RWPE2 (cell line): ENCODE measurements at regions not wholly inside any gene's neighbourhood (a gene's known extent, or its start where the extent isn't known, plus 50 kb on each side); places are given as distances from the start of the nearest gene placed in this dataset.

Experiments
- ATAC-seq: fragments of 200-7000 bp; cut with Tn5 transposase; 3 replicates; pipeline ENCODE4 v1.9.1; 2021; ENCODE audit warnings: low read depth
- DNase-seq: peaks from one replicate; pipeline ENCODE4 v3.0.0-alpha.2; 2020; ENCODE audit warnings: low spot score
- H3K27ac ChIP-seq: fragments of 450-650 bp; 2 replicates; pipeline ENCODE4 v1.5.1; 2017; ENCODE audit warnings: mild to moderate bottlenecking; ENCODE audit not compliant: poor library complexity, severe bottlenecking
- H3K27me3 ChIP-seq: fragments of 250-450 bp; sonication (Bioruptor Pico); 2 replicates; pipeline ENCODE4 v1.5.1; 2021; ENCODE audit warnings: mild to moderate bottlenecking, moderate library complexity; ENCODE audit not compliant: insufficient read depth, poor library complexity, severe bottlenecking
- H3K36me3 ChIP-seq: fragments of 250-450 bp; sonication (Bioruptor Pico); 2 replicates; pipeline ENCODE4 v1.5.1; 2020; ENCODE audit warnings: low read depth, mild to moderate bottlenecking, moderate library complexity
- H3K4me1 ChIP-seq: fragments of 250-450 bp; sonication (Bioruptor Pico); 2 replicates; pipeline ENCODE4 v1.5.1; 2021; ENCODE audit warnings: mild to moderate bottlenecking, moderate library complexity; ENCODE audit not compliant: insufficient read depth, poor library complexity, severe bottlenecking
- H3K4me3 ChIP-seq: fragments of 250-450 bp; sonication (Bioruptor Pico); 2 replicates; pipeline ENCODE4 v1.5.1; 2021; ENCODE audit warnings: mild to moderate bottlenecking, moderate library complexity; ENCODE audit not compliant: severe bottlenecking
- H3K9me3 ChIP-seq: fragments of 250-450 bp; sonication (Bioruptor Pico); 2 replicates; pipeline ENCODE4 v1.5.1; 2021; ENCODE audit warnings: mild to moderate bottlenecking, moderate library complexity; ENCODE audit not compliant: severe bottlenecking
- CTCF ChIP-seq: fragments of 450-650 bp; IDR thresholded peaks from one replicate; pipeline ENCODE4 v1.5.1; 2017; ENCODE audit warnings: mild to moderate bottlenecking, moderate library complexity; ENCODE audit not compliant: poor library complexity, severe bottlenecking

- Histone ChIP-seq H3K27me3 (no peaks in the 10 kb centered on the region), H3K4me3 (no peak overlapping the region), H3K27ac (no peak overlapping the region), H3K36me3 (no peaks in the 10 kb centered on the region), H3K4me1 (no peaks in the 10 kb centered on the region), H3K9me3 (no peaks in the 10 kb centered on the region)
- DNase-seq (no peak), ATAC-seq (no peak)
- TF ChIP-seq CTCF, result no peak
Observed at GRCh38 chr11:109480251-109480650, 58.3 kb downstream of the C11orf87 start.

- H3K36me3 ChIP-seq, result no peaks in the 10 kb centered on the region
- H3K4me1 ChIP-seq, result no peaks in the 10 kb centered on the region
- H3K4me3 ChIP-seq, result no peak overlapping the region
- no peak for ATAC-seq
- H3K9me3 ChIP-seq, result no peaks in the 10 kb centered on the region
- no peak for DNase-seq
- no peak overlapping the region for H3K27ac ChIP-seq
- H3K27me3 ChIP-seq, result no peaks in the 10 kb centered on the region
- no peak for TF ChIP-seq CTCF
Observed at GRCh38 chr11:109486129-109486528, 64.1 kb downstream of the C11orf87 start.

DNA sequence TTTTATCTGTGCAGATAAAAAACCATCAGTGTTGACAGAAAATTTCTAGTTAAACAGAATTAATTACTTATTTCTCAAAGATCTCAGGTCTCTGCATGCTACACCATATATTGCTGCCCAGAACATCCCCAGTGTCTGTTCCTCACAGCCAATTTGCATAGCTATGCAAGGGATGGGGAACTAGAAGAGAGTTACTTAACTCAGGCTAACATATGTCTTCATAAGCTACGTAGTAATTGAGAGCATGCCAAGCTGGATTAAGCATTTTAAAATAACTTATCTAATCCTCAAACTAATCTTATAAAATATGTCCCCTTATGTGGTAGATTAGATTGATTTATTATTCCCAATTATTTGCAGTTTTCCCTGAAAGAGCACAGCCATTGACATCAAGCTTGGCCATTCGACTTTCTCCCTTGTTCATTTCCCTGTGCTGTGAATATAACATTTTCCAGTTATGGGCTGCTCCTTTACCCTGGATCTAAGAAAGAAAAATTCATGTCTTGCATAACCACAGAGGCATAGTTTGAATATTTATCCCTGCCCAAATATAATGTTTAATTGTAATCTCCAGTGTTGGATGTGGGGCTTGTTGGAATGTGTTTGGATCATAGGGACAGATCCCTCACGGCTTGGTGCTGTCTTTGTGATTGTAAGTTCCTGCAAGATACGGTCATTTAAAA is 69.1 kb downstream of the C11orf87 start:
- Histone ChIP-seq H3K9me3 (no peaks in the 10 kb centered on the region), H3K4me3 (no peak overlapping the region), H3K4me1 (no peaks in the 10 kb centered on the region), H3K36me3 (no peaks in the 10 kb centered on the region), H3K27ac (no peak overlapping the region), H3K27me3 (no peaks in the 10 kb centered on the region)
- no peak for TF ChIP-seq CTCF
- DNase-seq, result no peak
- ATAC-seq, result no peak

DNA sequence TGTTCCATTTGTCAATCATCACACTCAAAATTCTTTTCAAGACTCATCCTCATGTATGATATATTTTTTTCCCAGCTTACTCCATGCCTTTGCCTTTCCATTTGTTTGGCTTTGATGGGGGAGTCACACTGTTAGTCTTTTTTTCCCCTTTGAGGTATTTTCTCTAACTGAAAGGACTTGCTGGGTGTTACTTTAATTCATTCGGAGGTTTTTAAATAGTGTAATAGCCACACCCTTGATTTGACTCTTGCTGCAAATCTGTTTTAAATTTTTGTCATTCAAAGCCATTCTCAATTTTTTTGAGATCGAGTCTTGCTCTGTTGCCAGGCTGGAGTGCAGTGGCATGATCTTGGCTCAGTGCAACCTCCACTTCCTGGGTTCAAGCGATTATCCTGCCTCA is 84.1 kb downstream of the C11orf87 start:
- Histone ChIP-seq H3K36me3 (no peaks in the 10 kb centered on the region), H3K4me1 (no peaks in the 10 kb centered on the region), H3K27ac (no peak overlapping the region), H3K4me3 (no peak overlapping the region), H3K9me3 (no peaks in the 10 kb centered on the region), H3K27me3 (no peaks in the 10 kb centered on the region)
- TF ChIP-seq CTCF, result no peak
- no peak for DNase-seq
- ATAC-seq, result no peak

DNA sequence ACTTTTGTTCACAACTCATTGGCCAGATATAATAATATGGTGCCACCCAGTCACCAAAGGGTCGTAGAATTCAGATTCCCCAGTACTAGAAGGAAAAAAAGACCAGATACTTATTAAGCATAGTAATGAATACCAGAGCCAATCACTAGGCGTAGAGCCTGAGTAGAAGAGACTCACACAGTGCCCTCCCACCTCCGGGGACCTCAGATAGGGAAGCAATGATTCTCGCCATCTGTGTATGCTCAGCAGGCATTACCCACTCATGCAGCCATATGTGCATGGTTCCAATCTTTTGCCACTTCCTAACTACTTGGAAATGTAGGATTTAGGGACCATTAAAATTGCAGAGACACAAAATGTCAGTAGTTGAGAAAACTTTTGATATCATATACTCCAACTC is 85.3 kb downstream of the C11orf87 start:
- no peaks in the 10 kb centered on the region for H3K9me3 ChIP-seq
- no peaks in the 10 kb centered on the region for H3K4me1 ChIP-seq
- H3K27ac ChIP-seq, result no peak overlapping the region
- no peaks in the 10 kb centered on the region for H3K36me3 ChIP-seq
- no peaks in the 10 kb centered on the region for H3K27me3 ChIP-seq
- TF ChIP-seq CTCF, result no peak
- ATAC-seq, result no peak
- H3K4me3 ChIP-seq, result no peak overlapping the region
- DNase-seq, result no peak
